Tibial nerve (tissue), 4 donors: ENCODE measurements at regions not wholly inside any gene's neighbourhood (a gene's known extent, or its start where the extent isn't known, plus 50 kb on each side); places are given as distances from the start of the nearest gene placed in this dataset.

Experiments used
- DNase-seq, 2 donors: peaks; one replicate each; pipeline ENCODE4 v3.0.0-alpha.2; 2019; ENCODE audit warnings: low spot score in 2 of 2
- H3K27ac ChIP-seq, 4 donors: fragments of 200-600 bp; sonication (generic) in 3 of 4; one replicate each; pipeline ENCODE4 v1.5.1; 2017 to 2019; ENCODE audit warnings: mild to moderate bottlenecking in 1 of 4
- H3K27me3 ChIP-seq, 2 donors: fragments of 200-600 bp; sonication (generic) in 1 of 2; one replicate each; pipeline versions ENCODE4 v1.5.1 to v1.6.0; 2017 to 2019
- H3K36me3 ChIP-seq, 3 donors: fragments of 200-600 bp; sonication (generic); one replicate each; pipeline ENCODE4 v1.5.1; 2018 to 2019
- H3K4me1 ChIP-seq, 4 donors: fragments of 200-600 bp; sonication (generic) in 3 of 4; one replicate each; pipeline ENCODE4 v1.5.1; 2017 to 2019
- H3K4me3 ChIP-seq, 4 donors: fragments of 200-600 bp; sonication (generic) in 3 of 4; one replicate each; pipeline ENCODE4 v1.5.1; 2017 to 2019; ENCODE audit warnings: mild to moderate bottlenecking in 1 of 4, moderate library complexity in 1 of 4
- H3K9me3 ChIP-seq, 4 donors: fragments of 200-600 bp; sonication (generic) in 3 of 4; one replicate each; pipeline ENCODE4 v1.5.1; 2017 to 2019
- EP300 ChIP-seq, 2 donors: sonication (generic); formaldehyde crosslinking; IDR thresholded peaks; one replicate each; pipeline ENCODE4 v1.6.1; 2017; ENCODE audit warnings: antibody characterized with exemption in 2 of 2, mild to moderate bottlenecking in 1 of 2
- POLR2A ChIP-seq, 2 donors: fragments of 450-650 bp; IDR thresholded peaks; one replicate each; pipeline ENCODE4 v1.6.1; 2017; ENCODE audit warnings: antibody characterized with exemption in 2 of 2, mild to moderate bottlenecking in 2 of 2, moderate library complexity in 2 of 2
- WGBS, 2 donors: methylation state at CpG; one replicate each; pipeline ENCODE4 v1.1.5; 2018; 5-methylcytosine and 5-hydroxymethylcytosine counted together
- TF ChIP-seq, protein P1 (sequence below), 5 experiments: fragments of 200-600 bp in 3 of 5; fragments of 450-650 bp in 2 of 5; sonication (generic) in 3 of 5; IDR thresholded peaks; one replicate each; pipeline ENCODE4 v1.5.1; 2016 to 2019; ENCODE audit warnings: antibody characterized with exemption in 5 of 5, mild to moderate bottlenecking in 3 of 5, moderate library complexity in 2 of 5

DNA sequence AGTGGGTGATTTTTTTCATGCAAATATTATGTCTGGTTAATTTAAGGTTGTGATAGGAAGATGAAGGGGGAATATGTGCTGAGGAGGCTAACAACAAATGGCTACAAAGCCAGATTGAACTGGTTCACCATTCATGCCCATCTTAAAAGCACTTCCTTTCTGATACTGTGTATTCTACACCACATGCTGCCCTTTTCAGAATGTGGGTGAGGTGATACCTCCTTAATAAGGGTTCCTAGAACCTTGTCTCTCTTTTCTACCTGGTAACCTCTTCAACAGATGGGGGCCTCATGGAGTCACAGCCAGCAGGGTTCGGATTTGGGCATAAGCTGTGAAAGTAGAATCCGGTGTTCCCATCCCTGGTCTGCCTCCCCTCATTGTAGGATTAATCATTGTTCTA lies 1064.0 kb upstream of the SEMA6A start:
- H3K9me3 ChIP-seq, result no peaks in the 10 kb centered on the region
- no peak overlapping the region for H3K27ac ChIP-seq
- TF ChIP-seq EP300 (IDR thresholded peaks at IDR 0.05), result no peak
- TF ChIP-seq, protein P1, sequence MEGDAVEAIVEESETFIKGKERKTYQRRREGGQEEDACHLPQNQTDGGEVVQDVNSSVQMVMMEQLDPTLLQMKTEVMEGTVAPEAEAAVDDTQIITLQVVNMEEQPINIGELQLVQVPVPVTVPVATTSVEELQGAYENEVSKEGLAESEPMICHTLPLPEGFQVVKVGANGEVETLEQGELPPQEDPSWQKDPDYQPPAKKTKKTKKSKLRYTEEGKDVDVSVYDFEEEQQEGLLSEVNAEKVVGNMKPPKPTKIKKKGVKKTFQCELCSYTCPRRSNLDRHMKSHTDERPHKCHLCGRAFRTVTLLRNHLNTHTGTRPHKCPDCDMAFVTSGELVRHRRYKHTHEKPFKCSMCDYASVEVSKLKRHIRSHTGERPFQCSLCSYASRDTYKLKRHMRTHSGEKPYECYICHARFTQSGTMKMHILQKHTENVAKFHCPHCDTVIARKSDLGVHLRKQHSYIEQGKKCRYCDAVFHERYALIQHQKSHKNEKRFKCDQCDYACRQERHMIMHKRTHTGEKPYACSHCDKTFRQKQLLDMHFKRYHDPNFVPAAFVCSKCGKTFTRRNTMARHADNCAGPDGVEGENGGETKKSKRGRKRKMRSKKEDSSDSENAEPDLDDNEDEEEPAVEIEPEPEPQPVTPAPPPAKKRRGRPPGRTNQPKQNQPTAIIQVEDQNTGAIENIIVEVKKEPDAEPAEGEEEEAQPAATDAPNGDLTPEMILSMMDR (IDR thresholded peaks at IDR 0.05), result no peak
- TF ChIP-seq POLR2A (IDR thresholded peaks at IDR 0.05), result no peak
- H3K36me3 ChIP-seq, result no peaks in the 10 kb centered on the region
- no peak for DNase-seq
- no peak overlapping the region for H3K4me3 ChIP-seq
- H3K27me3 ChIP-seq, result no peaks in the 10 kb centered on the region
- 66 to 98% methylated on average over 2 of the region's 2 CpGs for WGBS, 2 donors
- no peaks in the 10 kb centered on the region for H3K4me1 ChIP-seq

DNA sequence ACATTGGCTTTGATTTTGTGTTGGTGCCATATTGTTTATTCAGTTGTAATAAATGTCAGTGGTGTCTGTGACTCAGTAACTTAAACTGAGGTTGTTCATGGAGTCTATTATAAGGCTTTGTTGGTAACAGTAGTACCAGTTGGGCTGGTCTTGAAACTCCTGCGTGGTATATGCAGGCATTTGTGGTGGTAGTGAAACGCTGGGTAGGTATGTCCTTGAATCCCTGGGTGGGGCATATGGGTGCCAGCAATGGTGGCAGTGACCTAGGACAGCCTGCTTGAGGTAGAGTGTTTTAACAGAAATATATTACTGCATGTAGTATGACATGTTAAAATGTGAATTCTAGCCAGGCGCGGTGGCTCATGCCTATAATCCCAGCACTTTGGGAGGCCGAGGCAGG lies 1058.5 kb upstream of the SEMA6A start:
- Histone ChIP-seq H3K4me1 (no peaks in the 10 kb centered on the region), H3K4me3 (no peak overlapping the region), H3K27me3 (no peaks in the 10 kb centered on the region), H3K27ac (no peak overlapping the region), H3K9me3 (peaks cover 0 to 17% (median 0%) of the 10 kb centered on the region in 4 donors), H3K36me3 (no peaks in the 10 kb centered on the region)
- WGBS, 2 donors, result 91 to 92% methylated on average over 5 of the region's 5 CpGs
- no peak for DNase-seq
- no peak for TF ChIP-seq EP300 (IDR thresholded peaks at IDR 0.05)
- TF ChIP-seq POLR2A (IDR thresholded peaks at IDR 0.05), result no peak
- TF ChIP-seq, protein P1 (IDR thresholded peaks at IDR 0.05), result no peak

DNA sequence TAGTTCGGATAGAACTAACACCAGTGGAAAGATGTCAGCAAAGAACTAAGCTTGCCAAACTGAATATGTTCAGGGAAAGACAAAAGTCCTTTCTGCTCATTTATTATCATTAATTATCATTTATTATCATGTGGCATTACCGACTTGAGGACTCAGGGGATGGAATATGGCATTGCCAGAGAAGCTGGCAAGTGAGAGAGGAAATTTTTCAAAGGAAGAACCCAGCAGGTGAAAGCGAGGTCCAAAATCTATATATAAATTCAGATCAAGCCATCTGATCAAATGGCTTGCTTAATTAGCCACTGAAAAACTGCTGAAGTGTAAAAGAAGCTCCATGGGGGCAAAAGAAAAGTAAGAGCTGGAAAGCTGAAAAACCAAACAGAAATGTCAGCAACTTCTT lies 1049.6 kb upstream of the SEMA6A start:
- TF ChIP-seq EP300 (IDR thresholded peaks at IDR 0.05), result no peak
- TF ChIP-seq POLR2A (IDR thresholded peaks at IDR 0.05), result no peak
- TF ChIP-seq, protein P1 (IDR thresholded peaks at IDR 0.05), result no peak
- Histone ChIP-seq H3K9me3 (peaks cover 0 to 10% (median 0%) of the 10 kb centered on the region in 4 donors), H3K27me3 (no peaks in the 10 kb centered on the region), H3K4me3 (no peak overlapping the region), H3K4me1 (no peaks in the 10 kb centered on the region), H3K36me3 (no peaks in the 10 kb centered on the region), H3K27ac (no peak overlapping the region)
- WGBS, 2 donors, result 83 to 93% methylated on average over 3 of the region's 3 CpGs
- DNase-seq, result no peak

DNA sequence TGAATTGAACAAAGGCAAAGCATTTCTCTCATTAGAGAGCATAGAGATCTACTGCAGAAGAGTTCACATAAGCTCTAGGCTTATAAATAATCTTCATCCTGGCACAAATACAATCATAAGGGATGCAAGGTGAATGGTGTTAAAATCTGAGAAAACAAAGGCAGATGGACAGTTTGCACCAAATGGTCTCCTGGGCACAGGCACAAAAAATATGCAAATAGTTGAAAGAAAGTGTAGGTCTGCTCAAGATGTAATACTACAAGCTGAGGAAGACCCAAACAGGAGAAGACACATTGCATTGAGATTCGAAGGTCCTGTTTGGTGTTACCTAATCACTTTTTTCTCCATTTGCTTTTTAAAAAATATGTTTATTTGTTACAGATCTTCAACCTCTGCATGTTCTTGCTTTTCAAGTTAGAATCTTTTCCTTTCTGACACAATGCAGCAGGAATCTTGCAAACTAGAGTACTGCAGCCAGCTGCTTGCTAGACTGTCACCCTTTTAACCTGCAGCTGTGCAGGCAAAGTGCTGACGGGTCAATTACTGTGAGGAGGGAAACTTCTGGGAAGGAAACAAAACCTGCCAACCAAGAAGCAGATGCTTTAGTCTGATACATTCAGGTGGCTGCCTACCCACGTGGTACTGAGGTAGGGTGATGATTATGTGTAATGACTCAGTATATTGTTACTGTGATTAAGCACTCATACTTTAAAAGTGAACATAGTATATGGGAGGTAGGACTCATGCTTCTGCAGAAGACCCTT lies 1048.6 kb upstream of the SEMA6A start:
- H3K27ac ChIP-seq, result no peak overlapping the region
- 36 to 42% methylated on average over 3 of the region's 3 CpGs for WGBS, 2 donors
- DNase-seq, result no peak
- no peaks in the 10 kb centered on the region for H3K36me3 ChIP-seq
- no peaks in the 10 kb centered on the region for H3K4me1 ChIP-seq
- H3K9me3 ChIP-seq, result peaks cover 0 to under 1% (median 0%) of the 10 kb centered on the region in 4 donors
- TF ChIP-seq POLR2A (IDR thresholded peaks at IDR 0.05) (no peak), EP300 (IDR thresholded peaks at IDR 0.05) (no peak)
- TF ChIP-seq, protein P1 (IDR thresholded peaks at IDR 0.05), result no peak
- H3K27me3 ChIP-seq, result no peaks in the 10 kb centered on the region
- H3K4me3 ChIP-seq, result no peak overlapping the region

DNA sequence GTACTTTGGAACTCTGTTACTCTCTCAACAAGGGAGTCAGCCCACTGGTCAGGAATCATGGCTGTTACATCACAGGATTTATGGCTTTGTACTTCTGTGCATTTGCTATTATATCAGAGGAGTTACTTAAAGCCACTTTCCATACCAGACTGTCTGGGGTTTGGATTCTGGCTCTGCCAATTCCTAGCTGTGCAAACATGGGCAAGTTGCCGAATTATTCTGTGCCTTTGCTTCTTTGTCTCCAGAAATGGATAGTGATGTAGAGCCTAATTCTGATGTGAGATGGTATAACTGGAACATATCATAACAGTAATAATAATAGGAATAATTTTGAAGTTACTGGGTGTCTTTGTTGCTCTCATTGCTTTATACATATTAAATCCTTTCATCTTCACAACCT lies 1047.3 kb upstream of the SEMA6A start:
- no peaks in the 10 kb centered on the region for H3K4me1 ChIP-seq
- no peaks in the 10 kb centered on the region for H3K36me3 ChIP-seq
- 92 to 100% methylated on average over 1 of the region's 1 CpG for WGBS, 2 donors
- no peaks in the 10 kb centered on the region for H3K27me3 ChIP-seq
- H3K9me3 ChIP-seq, result no peaks in the 10 kb centered on the region
- no peak overlapping the region for H3K27ac ChIP-seq
- DNase-seq, result no peak
- TF ChIP-seq EP300 (IDR thresholded peaks at IDR 0.05) (no peak), POLR2A (IDR thresholded peaks at IDR 0.05) (no peak)
- no peak overlapping the region for H3K4me3 ChIP-seq
